Parathyroid adenoma (tissue), 2 donors: ENCODE measurements at regions not wholly inside any gene's neighbourhood (a gene's known extent, or its start where the extent isn't known, plus 50 kb on each side); places are given as distances from the start of the nearest gene placed in this dataset.

Experiments
- H2AFZ ChIP-seq: fragments of 300-600 bp; sonication (generic); one replicate; pipeline ENCODE4 v1.7.0; 2017; ENCODE audit warnings: antibody characterized with exemption, mild to moderate bottlenecking
- H3K27ac ChIP-seq: fragments of 300-600 bp; sonication (generic); one replicate; pipeline ENCODE4 v1.7.0; 2017
- H3K27me3 ChIP-seq: fragments of 300-600 bp; sonication (generic); one replicate; pipeline ENCODE4 v1.7.0; 2017; ENCODE audit warnings: low read length; ENCODE audit not compliant: control insufficient read depth, insufficient read depth
- H3K36me3 ChIP-seq: fragments of 300-600 bp; sonication (generic); one replicate; pipeline ENCODE4 v1.7.0; 2017; ENCODE audit warnings: low read length; ENCODE audit not compliant: control insufficient read depth, insufficient read depth
- H3K4me1 ChIP-seq: fragments of 300-600 bp; sonication (generic); one replicate; pipeline ENCODE4 v1.7.0; 2017; ENCODE audit warnings: control low read depth
- H3K4me2 ChIP-seq: fragments of 300-600 bp; sonication (generic); one replicate; pipeline ENCODE4 v1.7.0; 2017; ENCODE audit warnings: low read length
- H3K4me3 ChIP-seq: fragments of 300-600 bp; sonication (generic); one replicate; pipeline ENCODE4 v1.7.0; 2017; ENCODE audit warnings: low read depth, low read length
- H3K79me2 ChIP-seq: fragments of 300-600 bp; sonication (generic); one replicate; pipeline ENCODE4 v1.7.0; 2017; ENCODE audit warnings: control low read depth
- H3K9ac ChIP-seq: fragments of 300-600 bp; sonication (generic); one replicate; pipeline ENCODE4 v1.7.0; 2017; ENCODE audit warnings: mild to moderate bottlenecking
- H3K9me3 ChIP-seq: fragments of 300-600 bp; sonication (generic); one replicate; pipeline ENCODE4 v1.7.0; 2017; ENCODE audit warnings: low read length; ENCODE audit not compliant: control insufficient read depth
- TF ChIP-seq, protein P1 (sequence below): fragments of 300-600 bp; sonication (generic); IDR thresholded peaks from one replicate; pipeline ENCODE4 v1.7.0; 2017; ENCODE audit warnings: antibody characterized with exemption, mild to moderate bottlenecking
- donor health status: primary hyperparathyroidism.

DNA sequence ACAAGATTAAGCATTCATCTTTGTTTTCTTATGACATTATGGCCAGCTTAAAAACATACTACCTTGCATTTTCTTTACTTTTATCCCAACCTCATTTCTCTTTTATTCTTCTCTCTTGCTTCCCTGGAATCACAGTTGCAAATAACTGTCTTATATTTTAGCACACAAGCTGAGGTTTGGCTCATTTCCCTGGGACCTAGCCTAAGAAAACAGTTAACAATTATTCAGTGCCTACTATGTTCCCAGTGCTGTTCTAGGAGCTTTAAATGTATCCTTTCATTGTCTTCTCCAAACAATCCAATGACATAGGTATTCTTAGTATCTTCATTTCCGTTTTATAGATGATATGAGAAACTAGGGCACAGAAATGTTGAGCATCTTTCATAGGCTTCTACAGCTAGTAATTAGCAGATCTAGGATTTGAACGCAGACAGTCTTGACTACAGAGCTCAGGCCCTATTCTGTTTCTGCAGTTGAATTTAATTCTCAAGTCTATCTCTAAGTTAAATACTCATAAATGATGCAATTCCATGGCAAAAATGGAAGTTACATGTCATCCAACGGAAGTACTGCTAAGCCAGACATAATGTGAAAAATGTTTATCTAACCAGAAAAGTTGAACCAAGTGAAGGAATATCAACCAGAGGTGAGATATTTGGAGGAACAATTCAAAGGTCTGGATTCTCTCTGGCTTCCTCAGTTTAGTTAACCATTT is 52.3 kb upstream of the MTAP start:
- TF ChIP-seq, protein P1, sequence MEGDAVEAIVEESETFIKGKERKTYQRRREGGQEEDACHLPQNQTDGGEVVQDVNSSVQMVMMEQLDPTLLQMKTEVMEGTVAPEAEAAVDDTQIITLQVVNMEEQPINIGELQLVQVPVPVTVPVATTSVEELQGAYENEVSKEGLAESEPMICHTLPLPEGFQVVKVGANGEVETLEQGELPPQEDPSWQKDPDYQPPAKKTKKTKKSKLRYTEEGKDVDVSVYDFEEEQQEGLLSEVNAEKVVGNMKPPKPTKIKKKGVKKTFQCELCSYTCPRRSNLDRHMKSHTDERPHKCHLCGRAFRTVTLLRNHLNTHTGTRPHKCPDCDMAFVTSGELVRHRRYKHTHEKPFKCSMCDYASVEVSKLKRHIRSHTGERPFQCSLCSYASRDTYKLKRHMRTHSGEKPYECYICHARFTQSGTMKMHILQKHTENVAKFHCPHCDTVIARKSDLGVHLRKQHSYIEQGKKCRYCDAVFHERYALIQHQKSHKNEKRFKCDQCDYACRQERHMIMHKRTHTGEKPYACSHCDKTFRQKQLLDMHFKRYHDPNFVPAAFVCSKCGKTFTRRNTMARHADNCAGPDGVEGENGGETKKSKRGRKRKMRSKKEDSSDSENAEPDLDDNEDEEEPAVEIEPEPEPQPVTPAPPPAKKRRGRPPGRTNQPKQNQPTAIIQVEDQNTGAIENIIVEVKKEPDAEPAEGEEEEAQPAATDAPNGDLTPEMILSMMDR: no peak
- Histone ChIP-seq H3K79me2 (no peaks in the 10 kb centered on the region), H3K27ac (no peak overlapping the region), H3K4me3 (no peak overlapping the region), H3K27me3 (no peaks in the 10 kb centered on the region), H2AFZ (no peak overlapping the region), H3K4me1 (no peaks in the 10 kb centered on the region), H3K4me2 (no peak overlapping the region), H3K9me3 (no peaks in the 10 kb centered on the region), H3K36me3 (no peaks in the 10 kb centered on the region), H3K9ac (no peak overlapping the region)

GRCh38 chr9:21751998-21752397 is 50.4 kb upstream of the MTAP start:
- H3K4me1 ChIP-seq: no peaks in the 10 kb centered on the region
- no peaks in the 10 kb centered on the region for H3K79me2 ChIP-seq
- no peaks in the 10 kb centered on the region for H3K9me3 ChIP-seq
- H3K4me3 ChIP-seq: no peak overlapping the region
- no peak overlapping the region for H3K9ac ChIP-seq
- H3K4me2 ChIP-seq: no peak overlapping the region
- no peaks in the 10 kb centered on the region for H3K27me3 ChIP-seq
- H3K36me3 ChIP-seq: no peaks in the 10 kb centered on the region
- no peak overlapping the region for H3K27ac ChIP-seq
- H2AFZ ChIP-seq: no peak overlapping the region
- TF ChIP-seq, protein P1: no peak
